ENCODE measurements at regions not wholly inside any gene's neighbourhood (a gene's known extent, or its start where the extent isn't known, plus 50 kb on each side); places are given as distances from the start of the nearest gene placed in this dataset.

DNA sequence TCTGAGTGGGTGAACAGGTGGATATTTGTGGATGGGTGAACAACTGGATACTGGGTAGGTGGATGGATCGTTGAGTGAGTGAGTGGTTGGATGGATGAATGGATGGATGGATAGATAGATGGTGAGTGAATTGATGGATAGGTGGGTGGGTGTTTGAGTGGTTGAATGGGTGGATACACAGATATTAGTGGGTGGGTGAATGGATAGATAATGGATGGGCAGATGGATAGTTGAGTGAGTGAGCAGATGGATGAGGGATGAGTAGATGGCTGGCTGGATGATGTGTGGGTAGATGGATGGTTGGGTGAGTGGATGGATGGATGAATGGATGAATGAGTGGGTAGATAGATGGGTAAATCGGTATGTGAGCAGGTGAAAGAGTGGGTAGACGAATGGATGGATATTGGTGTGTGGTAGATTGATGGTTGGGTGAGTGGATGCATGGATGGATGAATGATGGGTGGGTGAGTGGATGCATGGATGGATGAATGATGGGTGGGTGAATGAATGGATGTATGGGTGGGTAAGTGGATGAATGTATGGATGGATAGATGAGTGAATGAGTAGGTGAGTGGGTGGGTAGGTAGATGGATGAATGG lies 406.7 kb downstream of the MN1 start:
- in situ Hi-C loops (cut with MboI; ENCODE audit: low sequenced_read_pairs) = no loop called here

DNA sequence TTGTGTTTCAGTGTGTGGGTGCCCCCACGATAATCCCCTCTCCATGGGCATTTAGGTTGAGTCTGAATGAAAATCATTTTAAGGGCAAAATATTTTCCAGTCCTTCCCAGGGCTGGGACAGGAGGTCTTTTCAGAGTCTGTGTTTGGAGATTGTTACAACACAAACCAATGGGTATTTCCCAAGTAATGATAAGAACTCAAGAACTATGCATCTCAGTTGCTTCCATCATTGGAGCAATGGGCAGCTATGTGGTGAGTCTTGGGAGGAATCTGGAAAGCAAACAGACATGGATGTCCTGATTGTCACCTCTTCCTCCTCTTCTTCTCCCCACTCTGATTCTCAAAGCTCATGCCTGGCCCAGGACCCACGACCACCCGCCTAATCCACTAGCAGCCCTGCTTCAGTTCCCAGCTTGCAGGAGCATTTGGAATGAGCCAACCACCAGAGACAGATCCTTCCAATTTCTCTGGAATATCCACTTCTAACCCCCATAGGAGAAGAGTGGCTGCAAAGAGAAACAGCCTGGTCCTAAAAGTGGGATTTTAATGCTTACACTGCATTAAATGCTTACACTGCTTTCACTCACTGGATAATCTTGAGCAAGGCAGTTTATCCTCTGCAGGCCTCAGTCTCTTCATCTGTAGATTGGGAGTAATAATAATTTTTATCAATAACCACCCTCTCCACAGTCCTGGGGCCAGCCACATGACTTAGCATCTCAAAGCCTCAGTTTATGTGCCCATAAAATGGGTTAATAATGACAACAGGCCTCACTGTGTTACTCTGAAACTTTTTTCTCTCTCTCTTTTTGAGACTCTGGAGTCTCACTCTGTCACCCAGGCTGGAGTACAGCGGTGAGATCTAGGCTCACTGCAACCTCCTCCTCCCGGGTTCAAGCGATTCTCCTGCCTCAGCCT lies 404.3 kb downstream of the MN1 start:
- in situ Hi-C loops (cut with MboI; ENCODE audit: low sequenced_read_pairs) = no loop called here

DNA sequence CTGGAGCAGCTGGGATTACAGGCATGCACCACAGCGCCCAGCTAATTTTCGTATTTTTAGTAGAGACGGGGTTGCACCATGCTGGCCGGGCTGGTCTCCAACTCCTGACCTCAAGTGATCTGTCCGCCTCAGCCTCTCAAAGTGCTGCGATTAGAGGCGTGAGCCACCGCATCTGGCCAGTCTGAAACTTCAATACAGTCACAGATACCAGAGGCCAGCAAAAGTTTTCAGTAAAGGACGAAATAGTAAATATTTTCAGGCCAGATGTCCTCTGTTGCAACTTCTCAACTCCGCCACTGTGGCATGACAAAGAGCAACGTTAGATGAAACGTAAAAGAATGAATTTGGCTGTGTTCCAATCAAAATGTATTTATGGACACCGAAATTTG lies 403.6 kb downstream of the MN1 start:
- in situ Hi-C loops (cut with MboI; ENCODE audit: low sequenced_read_pairs) = no loop called here

DNA sequence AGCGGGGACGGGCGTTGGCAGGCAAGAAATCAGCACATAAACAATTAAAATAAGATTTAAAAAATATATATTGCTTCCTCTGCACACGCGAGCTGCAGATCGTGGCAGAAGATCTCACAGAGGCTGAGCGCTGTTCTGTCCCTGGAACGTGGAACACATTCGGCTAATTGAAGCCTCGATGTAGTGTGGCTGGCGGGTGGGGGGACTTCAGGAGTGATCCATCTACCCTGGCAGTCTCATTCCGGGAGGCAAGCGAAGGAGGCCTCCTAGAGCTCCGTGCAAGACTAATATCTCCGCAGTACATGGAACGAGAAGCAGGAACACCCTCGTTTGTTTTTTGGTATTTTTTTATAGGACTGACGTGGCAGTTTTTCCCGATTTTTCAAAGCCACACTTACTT lies 402.4 kb downstream of the MN1 start:
- in situ Hi-C loops (cut with MboI; ENCODE audit: low sequenced_read_pairs) = no loop called here

DNA sequence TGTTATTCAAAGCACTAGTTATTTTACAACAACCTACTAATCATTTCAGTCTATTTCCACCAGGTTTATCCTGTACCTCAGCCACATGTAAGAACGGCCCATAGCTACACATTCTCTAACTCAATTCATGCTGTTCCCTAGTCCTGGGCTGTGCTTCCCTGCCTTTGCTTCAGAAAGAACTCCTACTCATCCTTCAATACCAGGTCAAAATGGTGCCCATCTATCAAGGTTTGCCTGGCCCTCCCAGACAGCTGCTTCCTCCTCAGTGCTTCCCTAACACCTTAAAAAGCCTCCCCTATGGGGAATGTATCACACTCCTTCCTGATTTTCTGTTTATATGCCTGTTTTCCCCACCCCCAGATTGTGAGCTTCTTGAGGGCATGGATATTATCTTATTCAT lies 400.7 kb downstream of the MN1 start:
- in situ Hi-C loops (cut with MboI; ENCODE audit: low sequenced_read_pairs) = loop anchor here (25.0 kb wide), 1 partner anchor 611 kb away; no protein-coding TSS in a partner anchor

DNA sequence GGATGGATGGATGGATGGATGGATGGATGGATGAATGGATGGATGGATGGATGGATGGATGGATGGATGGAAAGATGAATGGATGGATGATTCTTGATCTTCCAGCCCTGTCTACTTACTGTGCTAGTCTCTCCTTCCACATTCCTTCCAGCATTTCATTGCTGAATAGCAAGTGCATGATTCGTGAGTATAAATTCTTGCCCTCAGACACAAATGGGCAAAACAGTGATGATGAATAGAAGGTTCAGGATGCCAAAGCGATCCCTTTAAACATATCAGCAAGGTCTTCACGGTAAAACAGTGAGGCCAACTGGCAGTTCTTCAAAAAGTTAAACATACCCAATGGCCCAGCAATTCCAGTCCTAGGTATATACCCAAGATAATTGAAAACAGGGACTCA lies 400.2 kb downstream of the MN1 start:
- in situ Hi-C loops (cut with MboI; ENCODE audit: low sequenced_read_pairs) = loop anchor here (25.0 kb wide), 1 partner anchor 611 kb away; no protein-coding TSS in a partner anchor

DNA sequence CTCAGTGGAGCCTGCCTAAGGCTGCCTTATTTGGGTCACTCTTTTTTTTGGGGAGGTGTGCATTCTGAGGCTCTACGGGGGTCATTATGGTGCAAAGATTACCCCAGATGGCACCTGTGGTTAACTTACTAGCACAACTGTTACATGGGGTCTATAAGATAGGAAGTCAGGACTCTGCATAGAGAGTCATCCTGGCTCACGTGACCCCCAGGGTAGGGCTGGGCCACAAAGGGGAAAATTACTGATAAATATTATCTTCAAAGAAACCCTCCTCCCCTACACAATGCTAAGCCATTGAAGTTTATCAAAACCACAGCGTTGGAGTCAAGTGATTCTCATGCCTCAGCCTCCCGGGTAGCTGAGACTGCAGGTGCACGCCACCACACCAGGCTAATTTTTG lies 397.1 kb downstream of the MN1 start:
- in situ Hi-C loops (cut with MboI; ENCODE audit: low sequenced_read_pairs) = loop anchor here (25.0 kb wide), 1 partner anchor 608 kb away; no protein-coding TSS in a partner anchor

DNA sequence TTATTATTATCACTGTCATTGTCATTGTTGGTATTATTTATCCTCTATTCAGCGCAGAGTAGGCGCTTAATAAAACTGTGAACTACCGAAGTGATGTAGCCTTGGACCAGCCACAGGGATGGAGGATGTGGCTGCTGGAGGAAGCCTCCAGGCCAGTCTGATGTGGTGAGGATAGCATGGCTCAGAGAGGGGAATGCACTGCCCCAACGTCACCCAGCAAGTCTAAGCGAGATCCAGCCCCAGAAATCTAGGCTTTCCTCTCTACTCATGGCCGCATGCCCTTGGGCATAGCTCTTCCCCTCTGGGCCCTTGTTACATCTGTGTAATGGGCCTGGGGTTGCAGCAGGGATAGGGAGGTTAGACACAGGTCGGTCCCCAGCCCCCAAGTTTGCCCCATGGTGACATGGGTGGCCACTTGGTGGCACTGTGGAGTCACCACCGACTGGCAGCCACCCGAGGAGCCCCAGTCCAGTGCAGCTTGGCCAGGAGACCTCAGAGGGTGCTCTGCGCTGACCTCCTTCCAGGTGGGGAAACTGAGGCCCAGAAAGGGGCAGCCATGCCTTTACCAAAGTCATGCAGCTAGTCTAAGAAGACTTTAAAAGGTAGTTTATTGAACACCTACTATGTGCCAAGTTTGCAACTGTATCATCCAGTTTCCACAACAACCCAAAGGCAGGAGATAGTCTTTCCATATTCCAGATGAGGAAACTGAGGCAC lies 395.7 kb downstream of the MN1 start:
- in situ Hi-C loops (cut with MboI; ENCODE audit: low sequenced_read_pairs) = loop anchor here (25.0 kb wide), 1 partner anchor 606 kb away; no protein-coding TSS in a partner anchor

DNA sequence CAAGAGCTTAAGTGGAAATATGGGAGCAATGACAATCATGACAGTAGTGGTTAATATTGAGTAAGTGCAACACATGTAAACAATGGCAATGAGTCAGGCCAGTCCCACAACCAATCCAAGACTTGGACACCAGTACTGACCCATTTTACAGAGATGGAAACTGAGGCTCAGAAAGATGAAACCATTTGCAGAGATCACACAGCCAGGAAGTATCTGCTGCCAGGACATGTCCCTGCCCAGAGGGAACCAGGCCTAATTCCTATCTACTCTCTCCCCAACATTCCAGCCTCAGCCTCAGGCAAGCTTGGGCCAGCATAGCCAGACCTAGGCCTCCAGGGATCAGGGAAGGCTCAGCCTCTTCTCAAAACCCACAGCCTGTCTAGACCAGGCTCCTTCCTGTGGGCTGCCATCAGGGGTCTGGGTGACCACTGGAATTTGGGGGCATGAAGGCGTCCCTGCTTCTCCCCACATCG lies 395.1 kb downstream of the MN1 start:
- in situ Hi-C loops (cut with MboI; ENCODE audit: low sequenced_read_pairs) = loop anchor here (25.0 kb wide), 1 partner anchor 606 kb away; no protein-coding TSS in a partner anchor

DNA sequence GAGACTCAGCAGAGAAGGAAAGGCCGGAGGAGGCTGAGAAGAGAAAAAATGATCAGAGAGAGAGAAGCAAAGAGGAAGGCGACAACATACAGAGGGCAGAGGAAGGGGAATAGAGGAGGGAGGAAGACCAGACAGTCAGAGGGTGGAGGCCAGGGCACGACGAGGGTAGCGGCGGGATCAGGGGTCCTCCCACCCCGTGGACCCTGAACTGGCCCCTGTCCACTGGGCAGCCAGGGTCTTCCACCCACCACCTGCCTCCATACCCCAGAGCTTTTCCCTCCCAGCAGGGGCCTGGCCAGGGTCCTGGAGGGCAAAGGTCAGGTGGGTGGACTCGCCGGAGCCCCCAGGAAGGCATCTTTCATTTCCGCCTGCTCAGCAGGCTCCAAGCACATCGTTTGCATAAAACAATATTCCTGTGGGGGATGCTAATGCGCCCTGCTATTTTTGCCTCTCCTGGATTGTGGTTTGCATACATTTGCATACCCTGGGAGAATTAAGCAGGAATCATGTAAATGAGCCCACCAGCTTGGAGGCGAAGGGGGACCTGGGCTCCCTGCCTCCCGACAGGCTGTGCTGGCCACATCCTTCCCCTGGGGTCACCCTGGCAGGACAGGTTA lies 394.1 kb downstream of the MN1 start:
- in situ Hi-C loops (cut with MboI; ENCODE audit: low sequenced_read_pairs) = loop anchor here (25.0 kb wide), 1 partner anchor 605 kb away; no protein-coding TSS in a partner anchor

DNA sequence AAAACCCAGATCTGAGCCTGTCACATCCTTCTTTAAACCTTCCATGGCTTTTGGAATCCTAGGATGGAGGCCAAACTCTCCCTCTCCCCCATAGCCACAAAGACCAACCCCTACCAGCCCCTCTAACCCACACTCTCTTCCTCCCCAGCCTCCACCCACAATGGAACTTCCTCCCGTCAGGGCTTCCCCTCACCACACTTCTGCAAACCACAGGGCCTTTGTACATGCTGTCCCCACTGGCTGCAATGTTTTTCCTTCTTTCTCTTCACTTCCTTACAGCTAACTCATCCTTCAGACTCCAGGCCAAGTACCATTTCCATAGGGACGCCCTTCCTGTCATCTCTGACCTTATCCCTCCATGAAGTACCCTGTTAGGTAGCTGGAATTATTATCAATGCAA lies 393.5 kb downstream of the MN1 start:
- in situ Hi-C loops (cut with MboI; ENCODE audit: low sequenced_read_pairs) = loop anchor here (25.0 kb wide), 1 partner anchor 604 kb away; no protein-coding TSS in a partner anchor

DNA sequence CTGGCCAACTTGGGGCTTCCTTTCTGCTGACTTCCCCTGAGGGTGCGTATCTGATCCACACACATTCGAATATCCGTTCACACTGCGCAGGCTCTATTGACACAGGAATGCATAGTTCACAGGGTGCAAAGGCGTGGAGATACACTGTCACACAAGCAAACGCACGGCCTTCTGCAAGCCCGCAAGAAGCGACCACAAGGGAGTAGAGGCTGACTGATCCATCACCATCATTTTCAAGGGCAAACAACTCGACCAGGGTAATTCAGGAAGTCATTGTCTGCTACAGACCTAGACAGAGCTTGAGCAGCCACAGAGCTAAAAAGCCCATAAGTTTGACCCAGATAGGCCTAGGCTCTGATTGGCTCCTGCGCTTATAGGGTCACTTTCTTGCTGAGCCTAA lies 392.3 kb downstream of the MN1 start:
- in situ Hi-C loops (cut with MboI; ENCODE audit: low sequenced_read_pairs) = loop anchor here (25.0 kb wide), 1 partner anchor 603 kb away; no protein-coding TSS in a partner anchor

DNA sequence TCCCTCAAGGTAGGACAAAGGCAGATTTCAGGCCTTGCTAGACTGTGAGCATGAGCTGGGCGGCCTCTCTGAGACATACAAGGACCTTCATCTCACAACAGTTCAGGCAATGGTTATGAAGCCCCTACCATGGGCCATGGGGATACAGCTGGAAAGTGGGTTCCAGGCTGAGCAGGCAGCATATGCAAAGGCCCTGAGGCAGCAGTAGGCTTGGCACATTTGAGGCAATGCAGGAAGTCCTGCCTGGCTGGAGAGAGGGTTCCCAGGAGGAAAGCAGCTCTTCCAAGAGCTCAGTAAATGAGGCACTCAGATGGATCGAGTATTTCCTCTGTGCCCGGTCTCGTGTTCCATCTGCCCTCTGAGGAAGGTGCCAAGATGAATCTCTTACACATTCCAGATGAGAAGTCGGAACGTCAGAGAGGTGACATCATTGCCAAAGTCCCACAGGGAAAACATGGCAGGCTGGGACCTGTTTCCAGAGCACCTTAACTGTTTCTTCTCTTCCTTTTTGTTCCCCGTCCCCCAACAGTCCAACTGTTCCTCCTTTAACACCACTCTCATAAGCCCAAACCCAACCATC lies 388.6 kb downstream of the MN1 start:
- in situ Hi-C loops (cut with MboI; ENCODE audit: low sequenced_read_pairs) = loop anchor here (25.0 kb wide), 1 partner anchor 599 kb away; no protein-coding TSS in a partner anchor

DNA sequence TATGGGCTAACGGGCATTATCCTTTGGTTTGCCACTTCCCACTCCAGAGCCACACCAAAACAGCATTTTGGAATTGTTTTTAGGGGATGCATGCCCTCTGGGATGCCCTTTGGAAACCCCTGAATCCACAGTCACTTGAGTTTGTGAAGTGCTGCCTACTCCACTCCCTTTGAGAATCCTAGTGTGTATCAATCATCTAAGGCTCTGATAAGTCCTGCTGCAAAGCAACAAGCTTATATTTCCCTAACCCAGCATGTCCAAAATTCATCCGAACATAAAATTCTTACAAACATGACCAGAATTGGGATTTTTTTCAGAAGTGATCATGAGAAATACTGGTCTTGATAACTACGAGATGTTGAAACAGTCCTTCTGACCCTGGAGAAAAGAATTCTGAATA lies 387.9 kb downstream of the MN1 start:
- in situ Hi-C loops (cut with MboI; ENCODE audit: low sequenced_read_pairs) = loop anchor here (25.0 kb wide), 1 partner anchor 599 kb away; no protein-coding TSS in a partner anchor

DNA sequence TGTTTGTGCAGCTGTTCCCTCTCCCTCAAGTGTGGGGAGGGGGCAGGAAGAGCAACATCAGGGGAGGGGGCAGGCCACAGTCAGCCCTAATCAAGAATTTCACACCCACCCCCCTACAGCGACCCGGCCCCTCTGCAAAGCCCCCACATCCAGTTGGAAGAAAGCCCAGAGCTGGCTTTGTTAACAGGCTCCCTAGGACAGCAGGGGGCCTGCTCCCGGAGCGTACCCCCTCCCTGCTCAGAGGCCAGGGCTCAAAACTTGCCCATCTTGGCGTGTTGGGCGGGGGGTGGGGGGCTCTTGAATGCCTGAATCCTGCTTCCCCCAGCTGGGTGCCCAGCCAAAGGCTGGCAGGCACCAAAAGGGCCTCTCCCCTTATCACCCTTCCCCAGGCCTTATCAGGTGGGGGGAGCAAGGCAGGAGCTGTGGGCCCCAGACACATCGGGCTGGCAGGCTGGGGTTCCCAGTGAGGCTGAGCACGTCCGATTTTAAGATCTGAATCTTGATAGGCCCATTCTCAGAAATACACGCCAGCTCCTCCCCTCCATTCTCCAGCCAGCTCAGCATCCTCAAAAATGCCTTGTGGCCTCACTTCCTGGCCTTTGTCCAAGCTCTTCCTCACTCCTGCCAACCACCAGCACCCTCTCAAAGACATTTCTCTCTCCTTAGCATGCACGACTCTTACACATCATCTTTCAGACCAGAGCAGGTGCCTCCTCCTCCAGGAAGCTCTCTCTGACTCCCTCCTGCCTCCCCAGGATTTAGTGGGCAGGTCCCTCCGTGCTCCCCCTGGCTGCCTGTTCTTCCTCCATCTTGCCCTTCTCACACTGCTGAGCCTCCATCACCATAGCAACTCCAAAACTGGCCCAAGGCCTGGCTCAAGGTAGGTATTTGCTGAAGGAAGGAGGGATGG lies 384.8 kb downstream of the MN1 start:
- in situ Hi-C loops (cut with MboI; ENCODE audit: low sequenced_read_pairs) = loop anchor here (25.0 kb wide), 1 partner anchor 596 kb away; no protein-coding TSS in a partner anchor

DNA sequence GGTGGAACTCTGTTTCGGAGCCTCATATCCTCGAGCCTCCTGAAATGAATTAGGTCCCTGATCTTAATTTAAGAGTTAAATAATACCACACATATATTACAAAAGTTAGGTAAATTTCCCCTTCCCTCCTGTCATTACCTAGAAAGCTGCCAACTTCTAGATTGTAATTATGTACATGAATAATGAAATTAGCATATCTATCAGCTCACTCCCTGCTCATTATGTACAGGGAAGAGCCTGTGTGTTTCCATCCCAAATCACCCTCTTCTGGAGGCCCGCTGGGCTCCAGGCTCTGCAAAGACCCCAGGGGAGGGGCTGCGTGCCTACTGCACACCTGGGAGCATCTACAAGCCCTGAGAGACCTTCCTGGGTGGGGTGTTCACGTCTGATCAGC lies 384.1 kb downstream of the MN1 start:
- in situ Hi-C loops (cut with MboI; ENCODE audit: low sequenced_read_pairs) = loop anchor here (25.0 kb wide), 1 partner anchor 595 kb away; no protein-coding TSS in a partner anchor

DNA sequence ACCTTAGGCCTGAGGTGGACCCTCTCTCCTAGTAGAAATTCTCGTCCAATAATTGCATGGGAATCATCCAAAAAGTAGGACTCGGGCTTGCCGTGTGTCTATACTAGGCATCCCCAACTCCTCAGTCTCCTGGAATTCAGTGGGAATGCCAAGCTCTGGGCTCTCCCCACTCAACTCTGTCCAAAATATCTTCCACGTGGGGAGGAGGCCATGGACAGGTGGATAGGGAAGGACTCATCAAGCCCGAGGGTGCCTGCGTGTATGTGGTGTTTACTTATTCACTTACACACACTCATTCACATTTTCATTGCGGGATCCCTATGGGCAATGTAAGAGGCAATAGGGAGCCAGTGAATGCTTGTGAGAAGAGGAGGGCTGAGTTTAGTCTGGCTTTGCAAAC lies 383.3 kb downstream of the MN1 start:
- in situ Hi-C loops (cut with MboI; ENCODE audit: low sequenced_read_pairs) = loop anchor here (25.0 kb wide), 1 partner anchor 594 kb away; no protein-coding TSS in a partner anchor

DNA sequence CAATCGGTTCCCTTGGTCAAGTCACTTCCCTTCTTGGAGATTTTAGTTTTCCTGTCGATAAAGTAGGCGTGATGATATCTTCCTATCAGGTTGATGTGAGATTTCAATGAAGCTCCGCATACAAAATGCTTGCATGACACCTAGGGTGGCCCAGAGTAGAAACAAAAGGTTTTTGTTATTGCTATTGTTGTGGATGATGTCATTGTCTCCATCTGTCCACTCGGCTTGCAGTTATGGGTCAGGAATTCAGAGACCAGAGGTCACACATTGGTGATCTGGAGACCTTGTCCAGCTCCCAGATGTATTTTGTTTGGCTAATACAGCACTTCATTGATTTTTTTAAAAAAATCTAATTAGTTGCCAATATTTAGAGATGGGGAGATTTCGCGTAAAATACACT lies 382.1 kb downstream of the MN1 start:
- in situ Hi-C loops (cut with MboI; ENCODE audit: low sequenced_read_pairs) = loop anchor here (25.0 kb wide), 1 partner anchor 593 kb away; no protein-coding TSS in a partner anchor

Measured in HL-60/S4 (cell line).